ENCODE measurements at regions not wholly inside any gene's neighbourhood (a gene's known extent, or its start where the extent isn't known, plus 50 kb on each side); places are given as distances from the start of the nearest gene placed in this dataset.

DNA sequence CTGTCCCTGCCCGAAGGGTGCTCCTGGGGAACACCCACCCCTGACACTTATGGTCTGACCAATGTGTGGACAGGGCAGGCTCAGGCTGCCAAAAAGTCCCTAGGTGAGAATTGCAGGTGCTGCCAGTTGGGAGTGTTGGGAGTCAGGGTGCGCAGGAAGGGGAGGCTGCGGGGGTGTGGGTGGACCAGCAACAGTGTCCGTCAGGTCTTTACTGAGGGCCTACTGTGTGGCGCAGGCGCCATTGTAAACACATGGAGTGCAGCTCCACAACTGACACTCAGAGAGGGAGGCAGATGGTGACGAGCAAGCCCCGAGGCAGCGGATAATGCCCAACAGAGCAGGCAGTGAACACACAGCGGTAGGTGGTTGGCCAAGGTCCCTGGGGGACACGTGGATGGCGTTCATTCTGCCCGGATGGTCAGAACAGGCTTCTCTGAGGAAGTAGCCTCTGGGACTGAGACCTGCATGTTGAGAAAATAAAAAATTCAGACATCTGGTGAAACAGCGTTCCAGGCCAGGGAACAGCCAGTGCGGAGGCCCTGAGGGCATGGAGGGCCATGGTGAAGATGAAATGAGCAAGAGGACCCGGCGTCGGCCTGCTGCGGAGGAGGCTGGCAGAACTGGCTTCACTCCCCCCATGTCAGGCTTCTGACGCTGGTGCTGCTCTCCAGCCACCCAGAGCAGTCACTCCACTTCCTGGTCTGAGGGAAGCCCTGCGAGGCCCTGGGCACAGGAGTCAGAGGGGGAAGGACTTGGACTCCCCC lies 136.2 kb upstream of the ZBTB40 start:
- DNase-seq (ENCODE audit: low spot score), result no peak

DNA sequence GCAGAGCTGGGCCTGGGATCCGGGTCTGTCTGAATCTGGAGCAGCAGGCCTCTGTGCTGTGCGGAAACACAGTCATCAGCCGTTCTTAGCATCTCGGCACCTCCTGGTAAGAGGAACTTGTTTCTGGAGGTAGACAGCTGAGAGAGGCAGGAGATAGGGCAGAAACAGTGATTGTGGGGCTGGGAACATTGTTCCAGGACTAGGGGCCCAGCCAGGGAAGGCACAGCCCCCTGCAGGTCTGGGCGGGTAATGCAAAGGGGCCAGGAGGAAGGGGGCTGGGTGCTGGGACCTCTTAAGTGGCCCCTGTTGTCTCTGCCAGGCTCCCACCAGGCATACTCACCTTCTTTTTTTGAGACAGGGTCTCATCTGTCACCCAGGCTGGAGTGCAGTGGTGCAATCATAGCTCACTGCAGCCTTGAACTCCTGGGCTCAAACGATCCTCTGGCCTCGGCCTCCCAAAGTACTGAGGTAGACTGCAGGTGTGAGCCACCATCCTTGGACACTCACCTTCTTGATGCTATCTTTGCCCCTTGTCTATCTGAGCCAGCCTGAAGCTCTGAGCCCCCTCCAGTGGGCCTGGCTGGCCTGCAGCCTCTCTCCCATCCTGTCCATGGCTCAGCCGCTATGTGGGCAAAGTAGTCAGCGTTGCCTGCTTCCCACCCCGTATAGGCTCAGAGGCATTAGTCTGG lies 134.3 kb upstream of the ZBTB40 start:
- DNase-seq (ENCODE audit: low spot score), result no peak

DNA sequence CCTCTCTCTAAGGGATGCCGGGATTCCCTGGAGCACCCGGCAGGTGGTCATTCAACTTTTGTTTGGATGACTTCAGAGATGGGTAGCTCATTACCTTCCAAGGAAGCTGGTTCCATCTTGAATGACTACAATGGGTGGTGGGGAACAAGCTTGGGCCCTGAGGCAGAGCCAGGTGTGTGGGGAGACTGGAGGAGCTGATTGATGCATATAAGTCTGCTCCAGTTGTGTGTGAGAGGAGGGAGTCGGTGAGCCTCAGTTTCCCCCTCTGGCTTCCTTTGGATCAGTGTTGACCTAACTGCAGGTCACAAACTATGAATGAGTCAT lies 133.8 kb upstream of the ZBTB40 start:
- DNase-seq (ENCODE audit: low spot score), result no peak

DNA sequence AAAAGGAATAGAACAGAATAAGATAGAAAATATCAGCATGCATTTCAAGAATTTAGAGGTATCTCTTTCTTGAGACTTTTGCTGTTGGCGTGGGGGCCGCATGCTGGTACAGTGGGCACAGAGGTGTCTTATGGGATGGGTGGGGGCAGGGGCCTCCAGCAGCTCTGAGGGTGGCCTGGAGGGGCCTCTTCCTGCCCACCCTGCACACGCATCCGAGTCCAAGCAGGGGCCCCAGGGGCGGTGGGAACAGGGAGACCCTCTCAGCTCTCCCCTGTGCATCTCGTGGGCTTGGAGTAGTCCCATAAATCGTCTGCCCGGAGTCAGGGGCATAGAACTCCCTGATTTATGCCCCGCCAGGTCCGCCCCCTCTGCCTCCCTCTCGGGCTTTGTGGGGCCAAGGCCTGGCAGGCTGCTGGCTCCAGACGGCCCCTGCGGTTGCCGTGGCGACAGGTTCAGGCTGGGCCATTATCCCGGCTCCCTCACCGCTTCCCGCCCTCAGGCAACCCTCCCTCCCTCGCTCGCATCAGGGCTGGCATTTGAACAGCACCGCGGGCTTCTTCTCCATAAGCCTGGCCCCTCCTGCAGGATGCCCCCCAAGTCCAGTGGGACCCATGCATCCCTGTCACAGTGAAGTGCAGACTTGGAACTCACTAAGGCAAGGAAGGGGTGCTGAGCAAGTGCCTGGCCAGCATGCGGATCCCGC lies 133.2 kb upstream of the ZBTB40 start:
- no peak for DNase-seq (ENCODE audit: low spot score)

DNA sequence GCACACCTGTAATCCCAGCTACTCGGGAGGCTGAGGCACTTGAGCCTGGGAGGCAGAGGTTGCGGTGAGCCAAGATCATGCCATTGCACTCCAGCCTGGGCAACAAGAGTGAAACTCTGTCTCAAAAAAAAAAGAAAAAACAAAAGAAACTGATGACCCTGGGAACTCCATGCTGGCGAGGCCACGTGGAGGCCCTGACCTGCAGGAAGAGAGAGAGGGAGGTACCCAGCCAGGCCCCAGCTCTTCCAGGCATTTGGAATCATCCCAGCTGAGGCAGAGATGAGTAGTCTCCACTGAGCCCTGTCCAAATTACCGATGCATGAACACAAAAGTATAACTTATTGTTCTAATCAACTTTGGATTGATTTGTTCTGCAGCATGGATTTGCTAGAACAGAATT lies 132.0 kb upstream of the ZBTB40 start:
- no peak for DNase-seq (ENCODE audit: low spot score)

DNA sequence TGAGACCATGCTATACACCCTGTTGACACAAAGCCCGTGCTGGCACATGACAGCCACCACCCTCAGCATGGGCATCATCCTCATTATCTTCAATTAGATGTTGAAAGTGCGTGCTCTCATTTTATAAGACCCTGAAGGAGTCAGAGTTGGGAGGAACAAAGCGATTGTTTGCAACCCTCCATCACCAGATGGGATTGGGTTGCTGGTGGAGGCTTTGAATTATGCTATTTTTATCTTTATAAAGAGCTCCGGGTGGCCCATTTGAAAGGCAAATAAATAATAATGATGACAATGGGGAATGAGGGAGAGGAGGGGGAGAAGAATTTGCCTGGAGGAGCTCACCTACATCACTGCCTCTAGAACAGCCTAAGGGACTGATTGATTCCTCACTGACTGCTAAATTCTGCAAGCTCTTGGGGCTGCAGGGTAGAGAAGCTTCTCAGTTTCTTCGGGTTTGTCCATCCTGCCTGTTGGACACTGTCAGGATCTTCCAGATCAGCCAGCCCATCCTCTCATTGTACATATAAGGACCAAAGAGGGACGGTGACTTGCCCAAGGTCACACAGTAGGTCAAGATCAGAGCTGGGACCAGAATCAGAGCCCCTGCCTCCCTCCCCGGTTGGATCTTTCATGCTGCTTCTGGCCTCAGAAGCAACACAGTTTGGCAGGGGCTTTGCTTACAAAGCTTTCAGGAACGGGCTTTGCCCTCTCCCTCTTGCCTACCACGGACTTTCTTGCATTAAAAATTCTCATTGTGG lies 130.9 kb upstream of the ZBTB40 start:
- DNase-seq (ENCODE audit: low spot score), result no peak

DNA sequence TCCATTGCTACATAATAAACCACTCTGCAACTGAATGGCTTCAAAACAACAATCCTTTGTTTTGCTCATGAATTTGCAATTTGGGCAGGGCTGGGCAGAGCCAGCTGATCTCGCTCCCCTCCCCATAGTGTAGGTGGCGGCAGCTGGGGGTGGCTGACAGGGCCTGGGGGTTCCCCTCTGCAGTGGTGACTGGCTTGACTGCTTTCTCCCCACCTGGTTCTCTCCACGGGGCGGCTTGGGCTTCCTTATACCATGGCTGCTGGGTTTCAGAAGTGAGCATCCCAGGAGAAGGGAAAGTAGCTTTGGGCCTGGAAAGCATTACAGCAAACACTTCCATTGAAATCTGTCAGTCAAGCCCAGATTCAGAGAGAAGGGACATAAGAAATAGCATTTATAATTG lies 129.7 kb upstream of the ZBTB40 start:
- DNase-seq (ENCODE audit: low spot score), result no peak

DNA sequence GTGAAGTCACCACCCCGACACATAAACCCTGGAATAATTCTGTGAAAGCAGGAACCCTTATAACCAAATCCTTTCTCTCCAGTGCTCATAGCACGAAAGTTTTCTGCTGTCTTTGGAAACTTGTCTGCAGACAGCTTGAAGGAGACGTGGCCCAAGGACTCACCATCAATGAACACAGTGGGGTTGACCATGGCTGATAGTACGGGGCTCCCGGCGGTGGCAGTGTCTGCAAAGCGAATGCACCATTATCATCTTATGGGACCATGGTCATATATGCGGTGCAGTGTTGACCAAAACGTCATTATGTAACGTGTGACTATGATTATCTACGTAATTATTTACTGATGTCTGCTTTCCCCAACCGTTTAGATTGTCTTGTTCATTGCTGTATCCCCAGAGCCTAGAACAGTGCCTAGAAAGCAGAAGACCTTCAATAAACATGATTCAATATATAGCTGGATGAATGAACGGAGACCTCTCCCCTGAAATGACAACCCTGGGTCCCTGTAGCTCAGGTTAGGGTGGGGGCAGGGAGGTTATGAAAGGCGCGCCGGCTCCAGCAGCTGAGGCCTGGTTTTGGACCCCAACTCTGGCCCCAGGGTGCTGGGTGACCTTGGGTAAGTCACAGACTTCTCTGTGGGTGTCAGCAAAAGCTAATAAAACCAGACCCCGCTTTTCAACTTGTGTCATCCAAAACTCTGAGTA lies 128.4 kb upstream of the ZBTB40 start:
- DNase-seq (ENCODE audit: low spot score), result no peak

DNA sequence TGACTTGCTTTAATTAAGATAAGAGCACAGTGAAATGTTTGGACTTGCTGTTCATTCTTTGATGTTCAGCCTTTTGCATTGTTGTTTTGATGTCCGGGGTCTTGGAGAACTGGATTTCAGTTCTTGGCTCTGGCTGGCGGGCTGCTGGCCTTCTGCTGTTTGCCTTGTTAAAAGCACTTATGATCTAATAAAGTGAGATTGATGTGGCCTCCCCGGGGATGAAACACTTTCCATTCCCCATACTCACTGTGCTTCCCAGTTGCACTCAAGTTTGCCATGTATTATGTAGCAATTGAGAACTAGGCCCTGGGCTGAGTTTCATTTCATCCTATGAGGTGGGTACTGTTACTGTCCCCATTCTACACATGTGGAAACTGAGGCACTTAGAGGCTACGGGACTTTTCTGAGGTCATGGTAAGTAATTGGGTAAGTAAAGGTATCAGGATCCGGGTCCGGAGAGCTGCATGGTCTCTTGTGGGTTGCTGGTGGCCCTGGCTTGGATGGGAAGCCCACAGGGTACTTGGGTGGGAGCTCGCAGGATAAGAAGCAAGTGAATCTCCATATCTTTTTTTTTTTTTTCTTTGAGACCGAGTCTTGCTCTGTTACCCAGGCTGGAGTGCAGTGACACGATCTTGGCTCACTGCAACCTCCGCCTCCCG lies 127.7 kb upstream of the ZBTB40 start:
- no peak for DNase-seq (ENCODE audit: low spot score)

DNA sequence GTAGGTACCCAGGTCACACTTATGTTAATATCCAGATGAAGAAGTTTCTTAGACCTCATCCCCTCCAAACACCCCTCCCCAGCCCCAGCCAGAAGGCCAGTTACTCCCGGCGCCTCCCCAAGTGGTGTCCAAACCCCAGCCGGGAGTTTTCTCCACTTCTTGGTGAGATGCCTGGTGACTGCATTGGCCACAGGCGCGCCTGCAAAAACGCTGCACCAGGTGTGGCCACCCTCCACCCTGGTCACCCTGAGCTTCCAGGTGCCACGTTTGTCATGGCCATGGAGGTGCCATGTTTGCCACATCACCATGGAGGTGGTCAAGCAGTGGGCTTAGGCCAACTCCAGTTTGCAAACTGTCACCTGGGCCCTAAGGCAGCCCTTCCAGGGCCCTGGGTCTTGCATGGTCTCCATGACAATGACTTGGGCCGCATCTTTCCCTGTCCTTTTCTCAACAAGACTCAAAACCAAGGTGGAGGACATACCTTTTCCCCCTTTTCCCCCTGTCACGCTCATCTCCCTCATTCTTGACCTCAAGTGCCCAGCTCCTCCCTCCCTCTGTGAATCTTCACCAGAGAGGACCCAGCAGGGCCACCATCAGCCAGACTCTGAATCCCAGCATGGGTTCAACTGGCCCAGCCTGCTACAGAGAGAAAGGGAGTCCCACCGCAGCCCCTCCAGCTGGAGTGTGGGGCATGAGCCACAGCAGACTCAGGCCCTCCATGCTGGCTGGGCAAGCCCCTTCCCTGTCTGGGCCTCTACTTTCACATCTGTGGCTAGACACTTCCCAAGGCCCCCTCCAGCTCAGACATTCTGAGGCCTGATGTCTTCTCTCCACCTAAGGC lies 125.9 kb upstream of the ZBTB40 start:
- no peak for DNase-seq (ENCODE audit: low spot score)

DNA sequence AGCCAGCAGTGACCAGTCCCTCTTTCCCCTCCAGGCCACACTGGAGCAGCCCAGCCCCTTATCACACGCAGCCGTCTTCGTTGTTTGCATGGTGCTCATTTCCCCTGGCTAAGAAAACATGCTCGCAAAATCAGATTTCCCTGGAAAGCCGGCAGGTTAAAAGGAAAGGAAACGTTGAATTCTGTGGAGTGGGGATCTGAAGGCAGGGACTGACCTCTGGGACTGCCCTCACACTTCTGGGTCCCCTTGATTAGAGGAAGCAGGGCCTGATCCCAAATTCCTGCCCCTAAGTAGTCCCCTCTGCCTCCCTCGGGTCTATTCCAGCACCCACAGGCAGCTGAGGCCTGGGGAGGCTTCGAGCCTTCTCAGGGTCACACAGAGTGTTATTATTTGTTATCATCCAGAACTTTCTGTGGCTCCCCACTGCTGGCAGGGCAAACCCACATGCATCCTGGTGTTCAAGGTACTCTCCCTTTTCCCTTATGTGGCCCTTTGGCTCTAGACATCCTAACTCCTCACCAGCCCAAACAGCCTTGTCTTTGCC lies 125.2 kb upstream of the ZBTB40 start:
- DNase-seq (ENCODE audit: low spot score), result no peak

DNA sequence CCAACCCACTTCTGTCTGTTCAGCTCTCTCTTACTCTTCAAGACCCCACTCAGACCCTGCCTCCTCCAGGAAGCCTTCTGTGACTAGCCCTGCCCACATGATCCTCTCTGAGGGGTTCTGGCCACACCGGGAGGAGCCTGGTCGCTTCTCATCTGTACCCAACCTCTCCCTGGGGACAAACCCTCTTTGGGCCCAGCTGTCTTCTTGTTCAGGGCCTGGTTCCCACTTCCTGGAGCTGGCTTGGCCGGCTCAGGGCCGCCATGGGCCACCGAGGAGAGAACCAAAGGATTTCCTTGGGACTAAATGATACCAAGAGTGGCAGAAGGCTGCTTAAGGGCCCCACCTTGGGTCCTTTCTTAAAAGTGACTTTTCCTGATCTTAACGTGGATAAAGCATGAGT lies 124.7 kb upstream of the ZBTB40 start:
- DNase-seq (ENCODE audit: low spot score), result no peak

DNA sequence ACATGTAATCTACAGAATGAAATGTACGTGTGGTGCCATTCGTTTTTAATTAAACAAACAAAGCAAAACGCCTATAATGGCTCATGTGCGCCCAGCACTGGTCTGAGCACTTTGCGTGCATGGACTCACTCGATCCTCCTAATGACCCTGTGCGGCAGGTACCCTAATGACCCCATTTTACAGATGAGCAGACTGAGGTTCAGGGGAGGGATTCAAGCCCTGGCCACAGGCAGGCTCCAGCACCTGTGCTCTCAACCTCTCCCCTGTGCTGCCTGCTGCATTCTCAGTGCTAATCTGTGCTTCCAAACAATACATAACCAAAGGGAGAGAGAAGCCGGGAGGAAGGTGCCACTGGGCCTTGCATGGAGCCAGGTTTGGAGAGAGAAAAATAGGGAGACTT lies 124.2 kb upstream of the ZBTB40 start:
- DNase-seq (ENCODE audit: low spot score), result no peak

DNA sequence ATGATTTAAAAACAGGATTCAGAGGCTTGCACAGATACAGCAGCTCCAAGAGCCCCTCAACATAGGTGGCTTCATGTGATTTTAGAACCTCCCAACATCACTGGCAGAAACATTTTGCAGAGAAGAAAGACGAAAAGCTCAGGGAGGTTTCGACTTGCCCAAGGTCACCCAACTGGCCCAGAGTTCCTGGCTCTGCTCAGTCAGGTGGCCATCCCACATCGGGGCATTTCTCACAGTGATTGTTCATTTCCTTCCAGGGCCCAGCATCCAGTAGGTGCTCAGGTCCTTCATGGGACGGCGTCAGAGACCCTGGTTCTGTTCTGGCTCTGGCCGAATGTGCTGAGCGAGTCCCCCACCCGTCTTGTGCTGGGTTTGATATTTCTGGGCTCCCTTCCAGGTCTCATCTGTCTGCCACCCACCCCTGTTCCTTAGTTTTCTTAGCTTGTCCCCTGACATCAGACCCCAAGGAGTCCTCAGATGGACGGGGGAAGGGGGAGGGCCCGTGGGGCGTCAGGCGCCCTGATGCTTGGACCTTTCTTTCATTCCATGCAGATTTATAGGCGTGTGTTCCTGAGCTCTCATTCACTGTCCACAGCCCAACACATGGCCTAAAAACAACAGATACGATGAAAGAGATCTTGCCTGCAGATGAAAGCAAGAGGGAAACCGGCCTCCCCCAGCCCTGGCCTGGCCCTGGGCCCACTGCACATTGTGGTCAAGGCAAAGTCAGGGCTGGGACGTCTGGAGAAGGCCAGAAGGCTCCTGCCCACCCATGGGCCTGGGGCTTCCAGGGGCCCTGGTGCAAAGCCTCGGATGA lies 123.1 kb upstream of the ZBTB40 start:
- DNase-seq (ENCODE audit: low spot score), result no peak

DNA sequence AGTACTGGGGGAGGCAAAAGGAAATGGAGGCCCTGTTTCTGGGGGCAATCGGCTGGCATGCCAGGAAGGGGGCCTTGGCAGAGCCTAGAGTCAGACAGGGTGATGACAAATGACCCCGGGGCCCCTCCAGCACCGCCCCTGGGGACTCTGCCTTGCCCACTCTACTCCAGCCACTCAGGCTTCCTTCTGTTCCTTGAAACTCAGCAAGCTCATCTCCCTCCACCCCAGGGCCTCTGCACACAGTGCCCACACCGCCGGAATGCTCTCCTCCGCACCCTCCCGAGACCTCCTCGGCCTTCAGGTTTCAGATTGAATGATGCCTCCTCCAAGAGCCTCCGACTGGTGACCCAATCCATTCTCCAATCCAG lies 122.5 kb upstream of the ZBTB40 start:
- no peak for DNase-seq (ENCODE audit: low spot score)

DNA sequence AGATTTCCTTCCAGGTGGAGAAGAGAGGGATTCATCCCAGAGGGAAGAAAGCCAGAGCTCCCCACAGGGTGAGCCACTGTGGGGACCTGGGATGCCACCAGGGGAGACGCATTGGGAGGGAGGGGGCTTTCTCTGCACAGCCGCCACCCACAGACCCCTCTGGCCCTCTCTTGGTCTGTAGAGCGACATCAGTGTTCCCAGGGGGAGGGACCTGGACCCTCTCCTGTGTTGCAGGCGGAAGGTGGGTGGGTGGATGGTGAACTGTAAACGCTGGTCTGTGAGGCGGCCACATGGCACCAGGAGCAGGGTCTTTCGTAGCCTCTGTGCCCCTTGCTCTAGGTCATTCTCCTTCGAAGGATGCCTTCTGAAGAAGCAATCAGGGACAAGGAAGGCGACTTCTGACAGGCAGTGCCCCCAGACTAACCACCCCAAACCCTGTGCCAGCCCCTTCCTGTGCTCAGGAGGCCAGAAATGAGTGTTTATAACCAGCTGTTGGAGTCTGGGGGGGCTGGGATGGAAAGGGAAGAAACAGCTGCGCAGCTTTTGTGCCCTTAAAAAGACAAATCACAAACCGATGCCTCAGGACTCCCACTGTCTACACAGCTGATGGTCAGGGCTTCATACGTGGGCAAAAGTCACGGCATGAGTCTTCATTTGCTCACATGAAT lies 121.4 kb upstream of the ZBTB40 start:
- no peak for DNase-seq (ENCODE audit: low spot score)

DNA sequence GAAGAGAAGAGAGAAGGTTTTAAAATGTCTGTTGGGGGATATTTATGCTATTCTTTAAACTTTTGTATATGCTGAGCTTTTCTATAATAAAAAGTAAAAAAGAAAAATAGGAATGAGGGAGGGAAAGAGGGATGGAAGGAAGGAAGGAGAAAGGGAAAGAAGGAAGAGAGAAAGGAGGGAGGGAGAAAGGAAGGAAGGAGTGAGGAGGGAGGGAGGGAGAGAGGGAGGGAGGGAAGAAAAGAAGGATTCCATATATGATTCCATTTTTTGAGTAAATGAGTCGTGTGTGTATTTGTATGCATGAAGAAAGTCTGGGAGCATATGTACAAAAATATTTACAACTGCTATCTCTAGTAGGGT lies 120.9 kb upstream of the ZBTB40 start:
- no peak for DNase-seq (ENCODE audit: low spot score)

DNA sequence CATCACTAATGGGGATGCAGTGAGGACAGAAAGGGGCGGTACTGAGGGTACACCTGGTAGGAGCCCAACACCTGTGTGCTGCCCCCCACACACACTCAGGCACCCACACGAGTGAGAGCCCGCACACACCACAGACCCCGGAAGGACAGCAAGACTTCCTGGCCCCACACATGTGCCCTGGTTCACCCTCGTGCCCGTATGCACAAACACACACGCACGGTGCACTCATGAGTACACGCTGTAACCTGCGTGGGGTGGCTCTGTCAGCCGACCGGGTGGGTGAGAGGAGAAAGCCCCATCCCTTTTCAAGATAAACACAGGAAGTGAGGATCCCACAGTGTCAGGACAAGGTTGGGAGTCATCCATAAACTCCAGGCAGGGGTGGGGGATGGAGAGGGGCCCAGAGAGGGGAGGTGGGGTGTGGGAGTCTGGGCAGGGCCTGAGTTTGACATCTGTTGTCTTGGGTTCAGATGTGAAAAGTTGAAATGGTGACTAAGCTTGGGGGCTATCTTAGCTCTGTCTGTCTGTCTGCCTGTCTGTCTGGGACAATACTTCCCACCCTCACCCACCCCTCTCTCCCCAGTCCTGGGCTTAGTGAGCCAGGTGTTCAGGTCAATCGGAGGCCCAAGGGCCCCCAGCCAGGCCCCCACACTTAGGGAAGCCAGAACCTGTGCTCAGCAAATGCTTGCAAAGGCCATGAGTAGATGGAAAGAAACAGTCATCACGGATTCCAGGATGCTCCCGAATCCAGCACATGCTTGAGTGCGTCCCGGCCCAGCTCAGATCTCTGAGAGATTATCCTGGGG lies 119.8 kb upstream of the ZBTB40 start:
- no peak for DNase-seq (ENCODE audit: low spot score)
